Mucosa of descending colon (tissue), 3 donors: ENCODE measurements at regions not wholly inside any gene's neighbourhood (a gene's known extent, or its start where the extent isn't known, plus 50 kb on each side); places are given as distances from the start of the nearest gene placed in this dataset.

Experiments
- ATAC-seq: fragments of 200-7000 bp; cut with Tn5 transposase; one replicate; pipeline ENCODE4 v1.9.1; 2020; ENCODE audit warnings: mild to moderate bottlenecking, moderate library complexity
- DNase-seq, 3 donors: peaks; one replicate each; pipeline ENCODE4 v3.0.0-alpha.2; 2020
- H3K36me3 ChIP-seq: fragments of 200-600 bp; one replicate; pipeline ENCODE4 v1.8.0; 2021; ENCODE audit warnings: low read depth, mild to moderate bottlenecking
- H3K4me1 ChIP-seq: fragments of 200-600 bp; one replicate; pipeline ENCODE4 v1.8.0; 2021; ENCODE audit warnings: low read depth, mild to moderate bottlenecking
- H3K4me3 ChIP-seq: fragments of 200-600 bp; one replicate; pipeline ENCODE4 v1.8.0; 2021; ENCODE audit warnings: mild to moderate bottlenecking
- H3K9me3 ChIP-seq: fragments of 200-600 bp; one replicate; pipeline ENCODE4 v1.8.0; 2021; ENCODE audit warnings: mild to moderate bottlenecking
- intact Hi-C, 2 donors: fragments of 100-400 bp; cut with DNase I in 1 of 2; cut with micrococcal nuclease in 1 of 2; formaldehyde crosslinking; loops; one replicate each; pipeline versions ENCODE4 v1.11.0 to v1.11.1; 2022; cut with DNase I, micrococcal nuclease
- TF ChIP-seq, protein P1 (sequence below): fragments of 200-600 bp; IDR thresholded peaks from one replicate; pipeline ENCODE4 v1.8.0; 2022; ENCODE audit warnings: antibody characterized with exemption, mild to moderate bottlenecking
- donor health status: DM: no; HTN: no; CAD: no; lungs with moderate emphysema.
- donor health status: DM: no; HTN: no; CAD: no.
- donor health status: DM: no; HTN: yes; CAD: no.

DNA sequence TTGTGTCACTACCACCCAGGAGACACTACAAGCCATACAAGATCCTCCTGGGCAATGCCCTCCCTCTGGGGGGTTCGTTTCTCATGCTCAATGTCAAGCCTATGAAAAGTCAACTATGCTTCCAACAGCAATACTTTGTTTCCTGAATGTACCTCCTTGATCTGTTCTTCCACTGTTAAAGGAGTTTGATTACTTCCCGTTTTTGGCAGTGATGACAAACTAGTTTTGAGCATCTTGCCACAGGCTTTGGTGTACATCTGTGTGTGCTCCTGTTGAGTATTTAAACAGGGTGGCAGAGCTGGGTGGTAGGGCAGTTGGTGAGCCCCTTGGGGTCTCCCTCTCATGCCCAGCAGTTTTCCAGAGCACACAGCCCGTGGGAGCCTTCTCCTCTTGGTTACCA lies 81.4 kb downstream of the IL12A start:
- intact Hi-C loops = no loop called here
- TF ChIP-seq, protein P1, sequence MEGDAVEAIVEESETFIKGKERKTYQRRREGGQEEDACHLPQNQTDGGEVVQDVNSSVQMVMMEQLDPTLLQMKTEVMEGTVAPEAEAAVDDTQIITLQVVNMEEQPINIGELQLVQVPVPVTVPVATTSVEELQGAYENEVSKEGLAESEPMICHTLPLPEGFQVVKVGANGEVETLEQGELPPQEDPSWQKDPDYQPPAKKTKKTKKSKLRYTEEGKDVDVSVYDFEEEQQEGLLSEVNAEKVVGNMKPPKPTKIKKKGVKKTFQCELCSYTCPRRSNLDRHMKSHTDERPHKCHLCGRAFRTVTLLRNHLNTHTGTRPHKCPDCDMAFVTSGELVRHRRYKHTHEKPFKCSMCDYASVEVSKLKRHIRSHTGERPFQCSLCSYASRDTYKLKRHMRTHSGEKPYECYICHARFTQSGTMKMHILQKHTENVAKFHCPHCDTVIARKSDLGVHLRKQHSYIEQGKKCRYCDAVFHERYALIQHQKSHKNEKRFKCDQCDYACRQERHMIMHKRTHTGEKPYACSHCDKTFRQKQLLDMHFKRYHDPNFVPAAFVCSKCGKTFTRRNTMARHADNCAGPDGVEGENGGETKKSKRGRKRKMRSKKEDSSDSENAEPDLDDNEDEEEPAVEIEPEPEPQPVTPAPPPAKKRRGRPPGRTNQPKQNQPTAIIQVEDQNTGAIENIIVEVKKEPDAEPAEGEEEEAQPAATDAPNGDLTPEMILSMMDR = no peak
- DNase-seq = no peak

DNA sequence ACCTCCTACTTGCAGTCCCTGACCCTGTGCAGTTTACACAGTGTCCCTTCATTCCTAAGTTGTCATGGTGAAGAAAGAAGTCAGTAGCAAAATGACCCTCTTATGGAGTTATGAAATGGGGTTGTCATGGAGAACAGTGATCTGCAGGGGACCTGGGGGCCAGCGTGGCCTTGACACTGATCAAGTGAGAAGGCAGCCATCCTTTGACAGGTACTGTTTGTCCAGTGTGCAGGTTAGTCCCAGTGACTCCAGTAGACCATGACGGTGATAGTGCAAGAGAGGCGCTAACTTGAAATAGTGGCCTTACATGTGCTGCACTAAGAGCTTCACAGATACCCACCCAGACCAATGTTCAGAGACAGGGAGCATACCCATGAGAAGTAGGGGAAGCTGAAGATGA lies 87.9 kb downstream of the IL12A start:
- DNase-seq = no peak
- ATAC-seq = no peak
- no peak overlapping the region for H3K4me3 ChIP-seq
- intact Hi-C loops = no loop called here
- no peaks in the 10 kb centered on the region for H3K4me1 ChIP-seq
- TF ChIP-seq, protein P1 = no peak
- no peaks in the 10 kb centered on the region for H3K9me3 ChIP-seq
- no peaks in the 10 kb centered on the region for H3K36me3 ChIP-seq

More for the DNA sequence above, 81.4 kb downstream of the IL12A start:
- no peaks in the 10 kb centered on the region for H3K36me3 ChIP-seq
- H3K4me1 ChIP-seq = no peaks in the 10 kb centered on the region
- H3K9me3 ChIP-seq = no peaks in the 10 kb centered on the region
- no peak for ATAC-seq
- no peak overlapping the region for H3K4me3 ChIP-seq

DNA sequence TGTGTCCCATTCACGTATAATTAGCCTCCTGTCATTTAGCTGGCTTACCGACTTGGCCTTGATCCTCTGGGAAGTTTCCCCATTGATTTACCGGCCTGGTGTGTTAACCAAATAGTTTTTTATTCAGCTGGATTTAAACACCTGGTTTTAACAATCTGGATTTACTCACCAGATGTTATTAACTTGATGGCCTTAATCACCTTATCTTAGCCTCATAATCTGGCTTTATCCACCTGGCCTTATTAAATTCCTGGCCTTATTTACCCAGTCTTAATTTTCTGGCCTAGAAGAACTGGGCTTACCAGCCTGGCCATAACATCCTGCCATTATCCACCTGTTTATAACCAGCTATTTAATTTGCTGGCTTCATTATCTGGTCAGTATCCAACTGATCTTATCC lies 89.9 kb downstream of the IL12A start:
- Histone ChIP-seq H3K4me1 (no peaks in the 10 kb centered on the region), H3K4me3 (no peak overlapping the region), H3K36me3 (no peaks in the 10 kb centered on the region), H3K9me3 (no peaks in the 10 kb centered on the region)
- TF ChIP-seq, protein P1 = no peak
- ATAC-seq (no peak), DNase-seq (no peak)
- intact Hi-C loops = no loop called here

DNA sequence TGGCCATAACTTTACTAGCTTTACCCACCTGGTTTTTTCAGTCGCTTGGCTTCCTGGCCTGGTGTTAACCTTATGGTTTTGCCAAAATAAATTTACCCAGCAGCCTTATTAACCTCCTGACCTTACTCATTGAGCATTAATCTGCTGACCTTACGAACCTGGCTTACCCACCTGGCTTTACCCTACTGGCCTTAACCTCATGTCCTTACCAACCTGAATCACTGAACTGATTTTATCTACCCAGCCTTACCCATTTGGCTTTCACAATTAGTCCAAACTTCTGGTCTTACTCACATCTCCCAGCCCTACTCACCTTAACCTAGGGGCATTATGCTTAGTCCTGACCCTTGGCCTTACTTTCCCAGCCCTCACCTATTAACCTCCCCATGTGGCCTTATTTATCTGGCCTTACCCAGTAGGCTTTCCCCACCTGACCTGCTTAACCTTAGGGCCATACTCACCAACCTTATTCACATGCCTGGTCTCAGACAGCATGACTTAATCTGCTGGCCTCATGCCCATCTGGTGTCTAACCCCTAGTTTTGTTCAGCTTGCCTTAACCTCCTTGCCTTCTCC lies 93.4 kb downstream of the IL12A start:
- DNase-seq (no peak), ATAC-seq (no peak)
- no peaks in the 10 kb centered on the region for H3K9me3 ChIP-seq
- H3K4me1 ChIP-seq = no peaks in the 10 kb centered on the region
- intact Hi-C loops = no loop called here
- H3K36me3 ChIP-seq = no peaks in the 10 kb centered on the region
- TF ChIP-seq, protein P1 = no peak
- no peak overlapping the region for H3K4me3 ChIP-seq

DNA sequence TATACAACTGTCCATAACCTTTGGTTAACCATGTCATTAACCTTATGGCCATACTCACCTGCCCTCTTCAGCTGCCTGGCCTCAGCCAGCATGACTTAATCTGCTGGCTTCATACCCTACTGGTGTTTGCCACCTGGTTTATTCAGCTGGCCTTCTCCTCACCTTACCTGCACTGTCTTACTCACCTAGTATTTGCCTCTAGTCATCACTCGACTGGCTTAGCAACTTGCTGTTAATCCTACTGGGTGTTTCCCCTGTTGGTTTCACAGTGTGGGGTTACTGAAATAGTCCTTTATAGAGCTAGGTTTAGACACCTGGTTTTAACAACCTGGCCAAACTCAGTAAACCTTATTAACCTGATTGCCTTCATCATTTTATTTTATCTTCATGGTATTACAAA lies 96.4 kb downstream of the IL12A start:
- Histone ChIP-seq H3K4me3 (no peak overlapping the region), H3K4me1 (no peaks in the 10 kb centered on the region), H3K9me3 (no peaks in the 10 kb centered on the region), H3K36me3 (no peaks in the 10 kb centered on the region)
- TF ChIP-seq, protein P1 = no peak
- intact Hi-C loops = no loop called here
- ATAC-seq (no peak), DNase-seq (no peak)
